Stimulated activated CD4-positive, alpha-beta T cell treated with anti-CD3 and anti-CD28 coated beads, Interleukin-15, amount 100 ng/mL, for 24 hours (primary cell): ENCODE measurements at regions not wholly inside any gene's neighbourhood (a gene's known extent, or its start where the extent isn't known, plus 50 kb on each side); places are given as distances from the start of the nearest gene placed in this dataset.
"Not testable (repeated sequence)": the region's sequence is repeated elsewhere in the genome, so short reads cannot be mapped to it uniquely, and the experiment has no call there.

Experiments used
- DNase-seq: peaks from one replicate; pipeline ENCODE4 v3.0.0-alpha.2; 2020

- no peak for DNase-seq
These were observed 292.9 kb downstream of the IKZF2 start for GRCh38 chr2:212858496-212858895.

GRCh38 chr2:212854771-212855170 is 296.6 kb downstream of the IKZF2 start:
- DNase-seq = no peak

DNA sequence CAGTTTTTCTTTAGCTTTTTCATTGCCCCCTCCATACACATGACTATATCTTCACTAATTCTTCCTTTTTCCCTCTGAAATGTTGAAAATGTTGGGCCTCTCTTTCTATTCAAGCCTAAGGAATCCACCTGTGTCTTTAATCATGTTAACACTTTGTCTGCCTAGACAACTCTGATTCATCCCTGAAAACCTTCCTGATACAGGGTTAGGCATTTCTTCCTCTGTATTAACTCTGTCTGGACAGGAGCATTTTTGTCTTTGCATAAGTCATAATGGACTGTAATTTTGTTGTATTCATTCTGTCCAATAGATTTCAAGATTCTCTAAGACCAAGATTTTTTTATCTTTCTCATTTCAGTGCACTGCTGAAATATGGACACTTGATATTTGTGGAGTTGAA is 297.3 kb downstream of the IKZF2 start:
- DNase-seq = no peak

DNA sequence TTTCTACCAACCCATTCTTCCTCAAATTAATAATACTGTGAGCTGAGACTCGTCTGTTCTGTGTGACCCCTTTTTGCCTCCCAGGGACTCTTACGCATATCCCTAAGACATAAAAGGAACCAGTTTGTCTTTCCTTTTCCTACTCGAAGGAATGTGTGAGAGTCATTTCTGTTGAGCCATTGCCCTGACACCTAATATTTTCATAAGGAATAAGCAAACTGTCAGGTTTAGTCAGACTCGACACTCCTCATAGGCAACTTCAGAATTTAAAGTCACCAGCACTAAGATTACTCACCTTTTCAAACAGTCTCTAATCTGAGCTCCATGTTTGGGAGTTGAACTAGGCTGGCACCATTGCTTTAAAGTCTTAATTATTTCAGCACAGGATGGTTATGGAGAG is 305.5 kb downstream of the IKZF2 start:
- no peak for DNase-seq

- DNase-seq = no peak
These were observed 305.0 kb upstream of the ERBB4 start for GRCh38 chr2:212843409-212844199.

DNA sequence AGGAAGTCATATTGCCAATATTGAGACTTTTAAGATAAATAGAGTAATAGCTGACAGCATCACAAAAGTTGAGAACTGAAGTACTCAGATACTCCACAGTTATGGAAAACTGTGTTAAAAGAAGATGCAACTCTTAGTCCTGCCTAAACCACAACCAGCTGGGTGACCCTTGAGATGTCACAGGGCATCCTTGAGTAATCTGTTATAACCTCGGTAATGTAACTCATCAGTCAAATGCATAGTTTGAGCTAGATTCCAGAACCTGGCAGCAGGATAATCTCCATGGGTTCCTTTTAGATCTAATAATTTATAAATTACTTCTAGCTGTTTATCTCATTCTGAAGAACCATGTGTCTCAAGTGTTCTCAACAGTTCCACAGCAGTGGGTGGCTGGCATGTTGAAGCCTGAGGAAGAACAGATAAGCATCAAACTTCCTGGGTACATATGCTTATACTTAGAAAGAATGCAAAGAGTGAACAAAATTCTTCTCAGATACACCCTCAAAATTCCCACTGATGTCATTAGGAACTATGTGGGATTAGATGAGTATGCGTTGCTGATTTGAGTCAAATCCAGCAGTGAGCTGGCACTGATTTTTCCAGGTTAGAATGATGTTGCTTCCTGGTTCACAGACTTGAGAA is 304.1 kb upstream of the ERBB4 start:
- DNase-seq = no peak

DNA sequence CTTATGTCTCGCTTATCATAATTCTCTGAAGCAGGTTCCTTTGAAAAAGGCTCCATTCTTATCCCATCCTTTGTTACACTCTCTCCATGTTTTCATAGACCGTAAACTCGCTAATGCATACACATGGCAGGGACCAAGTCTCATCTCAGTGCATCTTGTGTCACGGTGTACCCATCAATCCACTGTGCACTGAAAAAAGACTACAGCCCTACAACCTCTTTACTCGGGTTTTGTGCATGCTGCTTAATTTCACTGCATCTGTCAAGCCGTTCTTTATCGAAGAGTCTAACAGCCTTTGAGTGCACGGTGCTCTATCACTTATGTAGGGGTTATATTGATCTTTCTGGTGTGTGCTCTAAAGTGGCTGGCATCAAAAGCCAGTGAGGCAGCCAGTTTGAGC is 302.9 kb upstream of the ERBB4 start:
- no peak for DNase-seq

GRCh38 chr2:212832211-212833195 is 293.9 kb upstream of the ERBB4 start:
- no peak for DNase-seq

GRCh38 chr2:212831671-212832199 is 293.1 kb upstream of the ERBB4 start:
- DNase-seq = no peak

DNA sequence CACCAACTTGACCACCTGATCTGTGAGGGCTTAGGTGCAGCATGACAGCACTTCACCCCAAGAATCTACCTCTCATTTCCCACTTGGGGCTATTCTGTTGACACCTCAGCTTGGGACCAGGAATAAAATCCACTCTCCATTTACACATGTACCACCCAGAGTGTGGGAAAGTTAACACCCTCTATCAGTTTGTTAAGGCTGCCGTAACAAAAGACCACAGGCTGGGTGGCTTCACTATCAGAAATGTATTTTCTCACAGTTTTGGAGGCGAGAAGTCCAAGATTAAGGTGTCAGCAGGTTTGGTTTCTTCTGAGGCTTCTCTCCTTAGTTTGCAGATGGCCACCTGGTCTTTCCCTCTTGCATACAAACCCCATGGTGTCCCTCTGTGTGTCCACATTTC is 277.7 kb upstream of the ERBB4 start:
- no peak for DNase-seq

GRCh38 chr2:212815453-212815852 is 276.9 kb upstream of the ERBB4 start:
- DNase-seq = peak; percentile 13

DNA sequence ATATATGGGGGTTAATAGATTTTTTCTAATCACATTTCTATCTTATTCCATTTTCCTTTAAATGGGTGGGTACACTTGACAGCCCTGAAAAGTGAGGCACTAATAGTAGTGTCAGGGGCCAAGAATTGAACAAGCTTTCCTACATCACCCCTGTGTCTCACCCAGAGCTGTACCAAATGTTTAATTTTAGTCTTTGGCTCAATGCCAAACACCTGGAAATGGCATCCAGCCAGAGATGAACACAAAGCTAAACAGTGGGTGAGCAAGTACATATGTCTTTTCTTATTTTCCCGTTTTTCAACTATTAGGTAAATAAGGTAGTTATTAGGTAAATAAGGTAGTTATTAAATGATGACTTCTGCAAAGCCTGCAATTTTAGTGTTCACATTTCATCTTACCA is 276.3 kb upstream of the ERBB4 start:
- DNase-seq = no peak

DNA sequence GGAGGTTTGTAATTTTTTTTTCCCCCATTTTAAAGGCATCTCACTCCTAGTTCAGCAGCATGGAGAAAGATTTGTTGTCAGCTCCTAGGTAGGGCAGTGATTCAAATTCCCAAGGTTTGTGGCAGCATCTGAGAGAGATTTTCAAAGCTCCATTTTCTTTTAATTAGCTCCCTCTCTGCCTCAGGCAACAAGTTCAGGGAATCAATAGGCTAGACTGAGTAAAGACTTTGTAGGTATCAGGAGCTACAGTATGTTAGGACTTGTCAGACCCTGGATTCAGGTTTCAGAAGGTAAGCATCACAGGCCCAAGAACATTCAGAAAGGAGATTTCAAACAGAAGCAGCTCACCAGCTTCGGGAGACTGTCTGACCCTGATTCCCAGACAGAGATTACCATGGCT is 273.3 kb upstream of the ERBB4 start:
- no peak for DNase-seq

- no peak for DNase-seq
These were observed 272.6 kb upstream of the ERBB4 start for GRCh38 chr2:212811036-212811805.

- no peak for DNase-seq
These were observed 259.0 kb upstream of the ERBB4 start for GRCh38 chr2:212797484-212798205.

DNA sequence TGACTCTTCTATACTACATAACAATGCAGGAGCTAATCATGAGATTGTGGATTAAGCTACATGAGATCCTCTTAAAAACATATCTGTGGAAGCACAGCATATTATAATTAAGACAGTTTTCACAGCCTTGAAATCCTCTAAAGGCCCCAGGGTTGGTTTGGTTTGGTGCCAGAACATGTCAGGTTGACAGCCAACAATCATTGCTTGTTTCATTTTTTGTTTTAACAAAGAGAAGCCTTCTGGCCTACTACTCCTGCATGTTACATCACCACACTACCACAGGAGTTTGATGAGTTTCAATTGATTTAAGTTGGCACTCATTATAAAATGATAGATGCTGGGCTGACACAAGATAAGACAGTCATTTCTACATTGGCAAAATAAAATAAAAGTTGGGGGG is 255.9 kb upstream of the ERBB4 start:
- DNase-seq = no peak

DNA sequence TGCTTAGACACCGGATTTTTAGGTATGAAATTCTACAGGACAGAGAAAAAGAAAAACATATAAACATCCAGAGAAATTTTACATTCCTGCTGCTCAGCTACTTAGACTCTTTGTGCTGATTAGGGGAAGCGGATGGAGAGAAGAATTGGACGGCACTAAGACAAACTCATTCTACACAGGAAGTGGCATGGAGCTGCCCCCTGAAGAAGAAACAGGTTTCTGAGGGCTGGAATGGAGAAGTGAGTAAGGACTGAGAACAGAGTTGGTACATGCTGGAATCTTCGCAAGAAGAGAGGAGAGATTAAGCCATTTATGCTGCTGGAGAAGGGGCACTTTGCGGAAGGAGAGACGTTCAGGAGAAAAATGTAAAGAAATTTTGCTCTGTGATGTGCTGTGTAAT is 253.0 kb upstream of the ERBB4 start:
- DNase-seq = no peak

DNA sequence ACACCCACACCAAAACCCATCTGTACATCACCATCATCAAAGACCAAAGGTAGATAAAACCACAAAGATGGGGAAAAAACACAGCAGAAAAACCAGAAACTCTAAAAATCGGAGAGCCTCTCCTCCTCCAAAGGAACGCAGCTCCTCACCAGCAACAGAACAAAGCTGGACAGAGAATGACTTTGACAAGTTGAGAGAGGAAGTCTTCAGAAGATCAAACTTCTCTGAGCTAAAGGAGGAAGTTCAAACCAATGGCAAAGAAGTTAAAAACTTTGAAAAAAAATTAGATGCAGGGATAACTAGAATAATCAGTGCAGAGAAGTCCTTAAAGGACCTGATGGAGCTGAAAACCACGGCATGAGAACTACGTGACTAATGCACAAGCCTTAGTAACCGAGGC is 247.5 kb upstream of the ERBB4 start:
- DNase-seq = not testable (repeated sequence)

GRCh38 chr2:212777020-212777491 is 238.5 kb upstream of the ERBB4 start:
- DNase-seq = no peak

- no peak for DNase-seq
These were observed 235.3 kb upstream of the ERBB4 start for GRCh38 chr2:212773808-212774339.

DNA sequence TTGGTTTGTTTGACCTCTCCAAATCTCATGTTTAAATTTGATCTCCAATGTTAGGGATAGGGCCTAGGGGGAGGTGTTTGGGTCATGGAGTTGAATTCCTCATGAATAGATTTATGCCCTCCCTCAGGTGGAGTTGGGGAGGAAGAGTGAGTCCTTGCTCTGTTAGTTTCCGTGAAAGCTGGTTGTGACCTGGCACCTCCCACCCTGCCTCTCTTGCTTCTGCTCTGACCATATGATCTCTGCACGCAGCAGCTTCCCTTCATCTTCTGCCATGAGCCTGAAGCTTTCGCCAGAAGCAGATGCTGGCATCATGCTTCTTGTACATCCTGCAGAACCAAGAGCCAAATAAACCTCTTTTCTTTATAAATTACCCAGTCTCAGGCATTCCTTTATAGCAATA is 231.6 kb upstream of the ERBB4 start:
- no peak for DNase-seq
